GM12878 (cell line): ENCODE measurements at regions not wholly inside any gene's neighbourhood (a gene's known extent, or its start where the extent isn't known, plus 50 kb on each side); places are given as distances from the start of the nearest gene placed in this dataset.

Experiments used
- CHD2 ChIP-seq: IDR thresholded peaks from 2 replicates; pipeline ENCODE4 v1.6.1; 2011; ENCODE audit warnings: low read depth, low read length, improper control_type of control experiment, borderline replicate concordance
- CTCF ChIP-seq, 3 experiments: IDR thresholded peaks in 2 of 3; conservative IDR thresholded peaks in 1 of 3; 2 replicates each; pipeline ENCODE4 v1.5.1; 2011; ENCODE audit warnings: low read depth in 3 of 3, low read length in 3 of 3, mild to moderate bottlenecking in 3 of 3, control low read depth in 2 of 3, moderate library complexity in 2 of 3, inconsistent platforms in 1 of 3, mixed read lengths in 1 of 3; ENCODE audit not compliant: control insufficient read depth in 2 of 3, insufficient read depth in 1 of 3; ENCODE audit errors: extremely low read depth in 1 of 3
- ESRRA ChIP-seq: IDR thresholded peaks from 2 replicates; pipeline ENCODE4 v1.6.1; 2012; ENCODE audit warnings: mild to moderate bottlenecking, low read length, improper control_type of control experiment
- EZH2 ChIP-seq: IDR thresholded peaks from 2 replicates; pipeline ENCODE4 v1.6.1; 2012; ENCODE audit warnings: low read depth, mild to moderate bottlenecking, control low read depth, inconsistent platforms, low read length, borderline replicate concordance; ENCODE audit not compliant: control insufficient read depth
- HDAC6 ChIP-seq: fragments of 200-600 bp; sonication (generic); IDR thresholded peaks from one replicate; pipeline ENCODE4 v1.8.0; 2017; ENCODE audit warnings: antibody characterized with exemption; ENCODE audit not compliant: unreplicated experiment
- MEF2A ChIP-seq: IDR thresholded peaks from 2 replicates; pipeline ENCODE4 v1.6.1; 2011; ENCODE audit warnings: low read depth, mild to moderate bottlenecking, low read length, moderate library complexity; ENCODE audit not compliant: insufficient read depth
- POLR2A ChIP-seq: IDR thresholded peaks from 2 replicates; pipeline ENCODE4 v1.6.1; 2011; ENCODE audit warnings: low read depth, mild to moderate bottlenecking, low read length
- RAD21 ChIP-seq: IDR thresholded peaks from 2 replicates; pipeline ENCODE4 v1.6.1; 2011; ENCODE audit warnings: mild to moderate bottlenecking, low read depth, low read length, moderate library complexity; ENCODE audit not compliant: insufficient read depth
- REST ChIP-seq: IDR thresholded peaks from 2 replicates; pipeline ENCODE4 v1.6.1; 2012; ENCODE audit warnings: mild to moderate bottlenecking, low read depth, low read length
- SMAD5 ChIP-seq: IDR thresholded peaks from 2 replicates; pipeline ENCODE4 v1.6.1; 2016; ENCODE audit warnings: antibody characterized with exemption, low read depth
- ZNF687 ChIP-seq: fragments of 450-650 bp; IDR thresholded peaks from 2 replicates; pipeline ENCODE4 v1.6.1; 2017; ENCODE audit warnings: mild to moderate bottlenecking, moderate library complexity

- TF ChIP-seq CHD2 (no peak), POLR2A (no peak), HDAC6 (no peak), ZNF687 (no peak), CTCF (IDR thresholded peaks at IDR 0.05 in 2 of 3, conservative IDR thresholded peaks at IDR 0.05 in 1 of 3; ENCODE audit: control insufficient read depth in 2 of 3, extremely low read depth in 1 of 3, insufficient read depth in 1 of 3, low read depth in 3 of 3, low read length in 3 of 3) (no peak), ESRRA (no peak), SMAD5 (no peak), EZH2 (no peak), REST (no peak), MEF2A (no peak), RAD21 (no peak)
Observed at GRCh38 chr7:153930696-153931095, 121.5 kb upstream of the DPP6 start.
